ENCODE measurements at regions not wholly inside any gene's neighbourhood (a gene's known extent, or its start where the extent isn't known, plus 50 kb on each side); places are given as distances from the start of the nearest gene placed in this dataset.

GRCh38 chr17:33750943-33751701, 458.0 kb upstream of the ASIC2 start:
- DNase-seq (ENCODE audit: low read depth in 4 of 4, low spot score in 3 of 4), result peak; percentile 38 to 55 (median 52)

- no peak for DNase-seq (ENCODE audit: low read depth in 4 of 4, low spot score in 3 of 4)
Observed at GRCh38 chr17:33751702-33752065, 458.6 kb upstream of the ASIC2 start.

- no peak for DNase-seq (ENCODE audit: low read depth in 4 of 4, low spot score in 3 of 4)
Observed at GRCh38 chr17:33753452-33753851, 460.4 kb upstream of the ASIC2 start.

- DNase-seq (ENCODE audit: low read depth in 4 of 4, low spot score in 3 of 4), result no peak
Observed at GRCh38 chr17:33756021-33756420, 462.9 kb upstream of the ASIC2 start.

GRCh38 chr17:33765871-33766270, 472.8 kb upstream of the ASIC2 start:
- no peak for DNase-seq (ENCODE audit: low read depth in 4 of 4, low spot score in 3 of 4)

GRCh38 chr17:33766721-33767120, 473.6 kb upstream of the ASIC2 start:
- peak in 1 of 4 donors; percentile 16 for DNase-seq (ENCODE audit: low read depth in 4 of 4, low spot score in 3 of 4)

- no peak for DNase-seq (ENCODE audit: low read depth in 4 of 4, low spot score in 3 of 4)
Observed at GRCh38 chr17:33769066-33769465, 476.0 kb upstream of the ASIC2 start.

GRCh38 chr17:33776304-33776703, 478.8 kb upstream of the CCL2 start:
- DNase-seq (ENCODE audit: low read depth in 4 of 4, low spot score in 3 of 4), result no peak

- DNase-seq (ENCODE audit: low read depth in 4 of 4, low spot score in 3 of 4), result no peak
Observed at GRCh38 chr17:33776903-33777302, 478.2 kb upstream of the CCL2 start.

GRCh38 chr17:33777674-33778073, 477.4 kb upstream of the CCL2 start:
- no peak for DNase-seq (ENCODE audit: low read depth in 4 of 4, low spot score in 3 of 4)

- no peak for DNase-seq (ENCODE audit: low read depth in 4 of 4, low spot score in 3 of 4)
Observed at GRCh38 chr17:33778505-33779233, 476.4 kb upstream of the CCL2 start.

- peak; percentile 44 to 50 (median 46) for DNase-seq (ENCODE audit: low read depth in 4 of 4, low spot score in 3 of 4)
Observed at GRCh38 chr17:33779234-33779591, 475.9 kb upstream of the CCL2 start.

GRCh38 chr17:33785281-33785680, 469.8 kb upstream of the CCL2 start:
- no peak for DNase-seq (ENCODE audit: low read depth in 4 of 4, low spot score in 3 of 4)

GRCh38 chr17:33786478-33786877, 468.6 kb upstream of the CCL2 start:
- no peak for DNase-seq (ENCODE audit: low read depth in 4 of 4, low spot score in 3 of 4)

GRCh38 chr17:33789658-33790057, 465.4 kb upstream of the CCL2 start:
- no peak for DNase-seq (ENCODE audit: low read depth in 4 of 4, low spot score in 3 of 4)

GRCh38 chr17:33797181-33797580, 457.9 kb upstream of the CCL2 start:
- no peak for DNase-seq (ENCODE audit: low read depth in 4 of 4, low spot score in 3 of 4)

GRCh38 chr17:33798308-33798707, 456.8 kb upstream of the CCL2 start:
- DNase-seq (ENCODE audit: low read depth in 4 of 4, low spot score in 3 of 4), result no peak

GRCh38 chr17:33802349-33803198, 452.5 kb upstream of the CCL2 start:
- DNase-seq (ENCODE audit: low read depth in 4 of 4, low spot score in 3 of 4), result no peak

GRCh38 chr17:33803199-33803685, 451.8 kb upstream of the CCL2 start:
- no peak for DNase-seq (ENCODE audit: low read depth in 4 of 4, low spot score in 3 of 4)

- no peak for DNase-seq (ENCODE audit: low read depth in 4 of 4, low spot score in 3 of 4)
Observed at GRCh38 chr17:33803686-33804085, 451.4 kb upstream of the CCL2 start.

GRCh38 chr17:33804401-33804800, 450.7 kb upstream of the CCL2 start:
- DNase-seq (ENCODE audit: low read depth in 4 of 4, low spot score in 3 of 4), result no peak
